NB4 (cell line): ENCODE measurements at regions not wholly inside any gene's neighbourhood (a gene's known extent, or its start where the extent isn't known, plus 50 kb on each side); places are given as distances from the start of the nearest gene placed in this dataset.
"Not testable (repeated sequence)": the region's sequence is repeated elsewhere in the genome, so short reads cannot be mapped to it uniquely, and the experiment has no call there.

Source experiments
- POLR2A ChIP-seq: IDR thresholded peaks from 2 replicates; pipeline ENCODE4 v1.6.1; 2011; ENCODE audit warnings: mild to moderate bottlenecking; ENCODE audit not compliant: insufficient read length; ENCODE audit errors: extremely low read depth
- TF ChIP-seq, protein P1 (sequence below): IDR thresholded peaks from one replicate; pipeline ENCODE4 v1.5.1; 2012; ENCODE audit warnings: low read depth, low read length

DNA sequence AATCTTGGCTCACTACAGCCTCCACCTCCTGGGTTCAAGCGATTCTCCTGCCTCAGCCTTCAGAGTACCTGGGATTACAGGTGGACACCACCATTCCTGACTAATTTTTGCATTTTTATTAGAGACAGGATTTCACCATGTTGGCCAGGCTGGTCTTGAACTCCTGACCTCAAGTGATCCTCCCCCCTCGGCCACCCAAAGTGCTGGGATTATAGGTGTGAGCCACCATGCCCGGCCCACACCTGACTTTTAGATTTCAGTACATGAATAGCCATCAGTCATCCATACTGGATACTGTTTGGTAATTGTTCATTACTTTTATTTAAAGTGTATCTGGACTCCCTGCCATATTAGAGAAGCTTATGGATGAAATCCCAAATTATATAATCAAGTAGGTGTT lies 82.6 kb upstream of the DCC start:
- TF ChIP-seq, protein P1, sequence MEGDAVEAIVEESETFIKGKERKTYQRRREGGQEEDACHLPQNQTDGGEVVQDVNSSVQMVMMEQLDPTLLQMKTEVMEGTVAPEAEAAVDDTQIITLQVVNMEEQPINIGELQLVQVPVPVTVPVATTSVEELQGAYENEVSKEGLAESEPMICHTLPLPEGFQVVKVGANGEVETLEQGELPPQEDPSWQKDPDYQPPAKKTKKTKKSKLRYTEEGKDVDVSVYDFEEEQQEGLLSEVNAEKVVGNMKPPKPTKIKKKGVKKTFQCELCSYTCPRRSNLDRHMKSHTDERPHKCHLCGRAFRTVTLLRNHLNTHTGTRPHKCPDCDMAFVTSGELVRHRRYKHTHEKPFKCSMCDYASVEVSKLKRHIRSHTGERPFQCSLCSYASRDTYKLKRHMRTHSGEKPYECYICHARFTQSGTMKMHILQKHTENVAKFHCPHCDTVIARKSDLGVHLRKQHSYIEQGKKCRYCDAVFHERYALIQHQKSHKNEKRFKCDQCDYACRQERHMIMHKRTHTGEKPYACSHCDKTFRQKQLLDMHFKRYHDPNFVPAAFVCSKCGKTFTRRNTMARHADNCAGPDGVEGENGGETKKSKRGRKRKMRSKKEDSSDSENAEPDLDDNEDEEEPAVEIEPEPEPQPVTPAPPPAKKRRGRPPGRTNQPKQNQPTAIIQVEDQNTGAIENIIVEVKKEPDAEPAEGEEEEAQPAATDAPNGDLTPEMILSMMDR, result not testable (repeated sequence)
- TF ChIP-seq POLR2A, result not testable (repeated sequence)
